NCI-H69 (cell line): ENCODE measurements at regions not wholly inside any gene's neighbourhood (a gene's known extent, or its start where the extent isn't known, plus 50 kb on each side); places are given as distances from the start of the nearest gene placed in this dataset.
"Not testable (repeated sequence)": the region's sequence is repeated elsewhere in the genome, so short reads cannot be mapped to it uniquely, and the experiment has no call there.

Experiments
- DNase-seq: peaks from one replicate; lab custom pipeline; 2025; lab: John Stamatoyannopoulos, UW

- no peak for DNase-seq
These were observed 57.7 kb upstream of the AADACL2 start for GRCh38 chr3:151675858-151676615.

- DNase-seq = no peak
These were observed 59.8 kb upstream of the AADACL2 start for GRCh38 chr3:151673974-151674373.

GRCh38 chr3:151667762-151668161 lies 66.0 kb upstream of the AADACL2 start:
- DNase-seq = not testable (repeated sequence)

GRCh38 chr3:151660885-151661284 lies 72.8 kb upstream of the AADACL2 start:
- DNase-seq = peak; percentile 2

DNA sequence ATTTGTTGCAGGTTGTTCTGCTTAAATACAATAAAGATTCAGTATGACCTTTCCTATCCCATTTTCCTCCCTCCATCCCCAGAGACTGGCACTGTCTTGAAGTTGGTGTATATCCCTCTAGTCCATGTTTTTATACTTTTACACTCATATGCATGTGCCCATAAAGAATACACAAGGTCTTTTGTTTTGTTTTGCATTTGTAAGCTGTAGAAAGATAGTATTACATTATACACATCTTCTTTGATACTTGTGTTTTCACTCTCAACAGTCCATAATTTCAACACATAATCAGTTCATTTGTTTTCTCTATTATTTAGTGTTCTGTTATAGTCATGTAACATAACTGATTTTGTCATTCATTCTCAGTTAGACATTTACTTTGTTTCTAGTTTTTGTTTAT lies 88.7 kb upstream of the AADACL2 start:
- DNase-seq = no peak

GRCh38 chr3:151644020-151644620 lies 89.6 kb upstream of the AADACL2 start:
- DNase-seq = no peak

GRCh38 chr3:151639418-151639740 lies 94.3 kb upstream of the AADACL2 start:
- DNase-seq = no peak

GRCh38 chr3:151638555-151639417 lies 94.9 kb upstream of the AADACL2 start:
- peak; percentile 54 for DNase-seq

DNA sequence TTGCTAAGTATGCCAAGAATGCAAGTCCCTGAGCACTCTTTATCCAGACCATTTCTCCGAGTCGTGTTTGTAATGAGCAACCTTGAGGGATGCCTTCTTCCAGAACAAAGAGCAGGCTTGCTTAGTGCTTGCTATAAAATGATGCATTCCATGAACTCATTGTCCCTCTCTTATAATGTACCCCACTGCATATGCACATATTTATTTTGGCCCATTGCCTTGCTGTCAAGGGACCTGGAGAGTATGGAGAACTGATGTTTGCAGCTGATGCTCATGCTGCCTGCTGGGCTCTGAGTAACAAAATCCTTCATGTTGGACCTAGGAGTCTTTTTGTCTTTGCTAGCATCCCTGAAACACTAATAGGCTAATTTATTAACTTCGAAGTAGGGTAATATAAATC lies 97.8 kb upstream of the AADACL2 start:
- DNase-seq = peak; percentile 82

DNA sequence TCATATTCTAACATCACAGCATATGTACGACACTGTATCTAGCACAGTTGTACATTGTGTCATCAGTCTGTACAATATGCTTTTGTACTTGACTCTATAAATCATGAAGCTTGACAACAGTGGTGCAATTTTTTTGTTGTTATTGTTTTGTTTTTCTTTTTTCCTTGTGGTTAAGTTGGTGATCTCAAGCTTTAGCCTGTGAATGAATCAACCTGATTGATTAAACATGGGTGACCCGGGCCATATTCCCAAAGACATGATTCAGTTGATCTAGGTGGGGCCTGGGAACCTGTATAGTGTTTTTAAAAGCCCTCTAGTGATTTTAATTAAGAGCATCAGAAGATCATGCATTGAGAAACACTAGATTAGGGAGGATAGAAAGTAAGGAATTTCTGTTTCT lies 101.8 kb upstream of the AADACL2 start:
- no peak for DNase-seq

- DNase-seq = no peak
These were observed 102.7 kb upstream of the AADACL2 start for GRCh38 chr3:151630938-151631441.

GRCh38 chr3:151630035-151630434 lies 103.7 kb upstream of the AADACL2 start:
- no peak for DNase-seq

GRCh38 chr3:151625586-151625985 lies 108.1 kb upstream of the AADACL2 start:
- DNase-seq = no peak

GRCh38 chr3:151625086-151625485 lies 108.6 kb upstream of the AADACL2 start:
- DNase-seq = no peak

DNA sequence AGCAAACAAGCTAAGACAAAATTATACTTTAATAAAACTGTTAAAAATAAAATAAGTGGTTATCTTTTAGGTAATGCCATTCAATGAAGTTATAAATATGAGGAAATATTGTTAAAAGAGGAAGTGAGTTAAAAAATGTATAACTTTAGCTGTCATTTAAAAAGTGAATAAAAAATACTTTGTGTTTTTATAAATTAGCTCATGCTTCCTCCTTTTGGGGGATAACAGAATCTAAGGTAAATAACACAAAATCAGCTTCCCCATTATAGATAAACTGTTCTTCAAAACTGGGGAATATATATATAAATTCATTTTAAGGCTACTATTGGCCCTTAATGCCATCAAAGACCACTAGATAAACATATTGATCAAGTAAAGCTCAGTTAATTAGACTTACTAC lies 113.7 kb upstream of the AADACL2 start:
- no peak for DNase-seq

GRCh38 chr3:151615464-151615863 lies 118.3 kb upstream of the AADACL2 start:
- DNase-seq = no peak

DNA sequence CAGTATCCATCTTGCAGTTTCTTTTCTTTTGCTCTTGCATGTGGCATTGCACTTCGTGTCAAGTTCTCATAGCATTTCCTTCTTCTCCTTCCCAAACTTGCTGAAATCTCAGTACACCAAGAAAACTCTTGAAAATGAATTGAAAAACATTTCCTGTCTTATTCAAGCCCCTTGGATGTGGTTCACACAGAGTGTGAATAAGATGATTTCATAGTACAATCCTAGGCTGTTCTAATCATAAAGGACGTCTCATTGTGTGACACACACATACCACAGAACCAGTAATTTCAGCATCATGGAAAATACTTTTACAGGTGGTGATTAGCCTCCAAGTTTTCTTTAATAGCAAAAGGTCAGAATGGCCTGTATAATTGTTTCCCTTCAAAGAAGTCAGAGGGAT lies 121.6 kb upstream of the AADACL2 start:
- DNase-seq = no peak

DNA sequence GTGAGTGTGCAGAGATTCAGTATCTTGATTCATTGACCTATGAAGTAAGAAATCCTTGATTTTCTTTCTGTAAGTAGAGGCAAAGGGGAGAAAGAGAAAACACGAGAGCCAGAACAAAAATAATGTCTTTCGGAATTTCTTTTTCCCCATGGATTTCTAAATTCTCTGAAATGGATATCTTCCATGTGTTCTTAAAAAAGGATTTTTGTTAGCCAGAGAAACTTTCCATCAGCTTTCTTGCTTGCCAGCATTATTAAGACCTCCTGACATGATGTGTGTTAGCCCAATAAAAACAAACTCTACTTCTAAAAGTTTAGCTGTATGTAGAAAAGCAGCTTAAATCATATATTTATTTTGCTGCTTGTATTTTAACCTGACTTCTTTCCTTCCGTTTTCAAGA lies 122.3 kb upstream of the AADACL2 start:
- no peak for DNase-seq

DNA sequence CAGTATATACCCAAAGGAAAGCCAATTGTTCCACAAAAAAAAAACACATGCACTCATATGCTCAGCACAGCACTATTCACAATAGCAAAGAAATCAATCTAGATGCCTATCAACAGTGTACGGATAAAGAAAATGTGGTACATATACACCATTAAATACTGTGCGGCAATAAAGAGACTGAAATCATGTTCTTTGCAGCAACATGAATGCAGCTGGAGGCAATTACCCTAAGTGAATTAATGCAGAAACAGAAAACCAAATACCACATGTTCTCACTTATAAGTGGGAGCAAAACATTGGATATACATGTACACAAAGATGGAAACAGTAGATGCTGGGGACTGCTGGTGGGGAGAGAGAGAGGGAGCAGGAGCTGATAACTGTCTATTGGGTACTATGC lies 124.2 kb upstream of the AADACL2 start:
- DNase-seq = no peak

DNA sequence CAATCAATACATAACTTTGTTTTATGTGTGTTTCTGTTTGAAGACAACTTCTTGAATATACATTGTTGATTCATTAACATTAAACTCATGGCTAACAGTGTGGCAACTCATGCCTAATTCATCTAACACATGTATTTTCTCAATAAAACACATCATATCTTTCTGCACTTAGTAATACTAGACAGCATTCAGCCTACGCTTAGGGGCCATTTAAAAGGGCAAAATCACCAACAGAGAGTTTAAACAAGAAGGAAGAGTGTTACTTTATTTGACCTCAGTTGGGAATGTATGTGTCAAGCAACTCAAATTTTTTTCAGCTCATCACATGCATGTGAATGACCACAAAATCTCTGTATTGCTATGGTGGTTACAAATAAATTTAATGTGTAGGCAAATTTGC lies 128.8 kb upstream of the AADACL2 start:
- no peak for DNase-seq

- no peak for DNase-seq
These were observed 132.9 kb upstream of the AADACL2 start for GRCh38 chr3:151600783-151601182.

DNA sequence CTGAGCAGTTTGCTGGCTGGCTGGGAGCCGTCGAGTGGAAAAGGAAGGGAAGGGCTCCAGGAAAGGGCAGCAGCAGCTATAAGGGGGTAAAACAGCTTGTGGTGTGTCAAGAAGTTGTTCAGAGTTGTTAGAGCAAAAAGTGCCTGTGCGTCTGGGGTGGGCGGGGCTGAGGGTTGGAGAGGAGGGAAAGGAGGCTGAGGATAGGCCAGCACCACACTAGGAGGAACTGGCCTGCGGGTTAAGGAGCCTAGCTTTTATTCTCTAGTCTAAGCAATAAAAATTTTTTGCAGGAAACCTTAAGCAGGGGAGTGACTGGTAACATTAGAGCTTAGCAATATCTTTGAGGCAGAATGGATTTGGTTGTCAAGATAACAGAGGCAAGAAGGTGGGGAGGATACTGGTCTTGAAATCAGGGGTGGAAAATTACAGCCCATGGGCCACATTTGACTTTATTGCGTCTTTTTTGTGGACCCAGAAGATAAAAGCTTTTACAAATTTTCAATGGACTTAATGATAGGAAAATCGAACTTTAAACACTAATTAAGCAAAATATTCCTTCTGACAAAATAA lies 134.5 kb upstream of the AADACL2 start:
- DNase-seq = no peak

DNA sequence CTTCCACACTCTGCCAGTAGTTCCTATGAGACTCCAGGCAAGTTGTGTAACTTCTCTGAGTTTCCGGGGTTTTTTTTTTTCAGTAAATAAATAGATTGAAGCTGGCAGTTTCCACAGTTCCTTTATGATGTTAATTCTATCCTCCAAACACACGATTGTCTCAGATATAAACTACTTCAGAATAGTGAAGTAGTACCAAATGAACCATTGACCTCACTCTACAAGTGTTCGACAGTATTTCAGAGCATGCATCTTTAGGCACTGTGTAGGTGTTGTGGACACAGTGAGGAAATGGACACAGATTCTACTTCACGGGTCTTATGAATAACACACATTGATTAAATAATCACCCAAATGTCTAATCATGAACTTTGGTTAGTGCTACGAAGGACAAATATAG lies 136.1 kb upstream of the IGSF10 start:
- no peak for DNase-seq
